ENCODE measurements at regions not wholly inside any gene's neighbourhood (a gene's known extent, or its start where the extent isn't known, plus 50 kb on each side); places are given as distances from the start of the nearest gene placed in this dataset.

GRCh38 chr15:95601525-95601924 is 729.0 kb upstream of the NR2F2 start:
- H3K36me3 ChIP-seq (ENCODE audit: insufficient read depth, low read length): no peaks in the 10 kb centered on the region
- H3K9me3 ChIP-seq (replicated peaks; ENCODE audit: low read length): no peaks in the 10 kb centered on the region
- no peak overlapping the region for H3K9ac ChIP-seq (ENCODE audit: low read depth, low read length)
- no peak overlapping the region for H3K4me3 ChIP-seq (ENCODE audit: low read length)
- no peaks in the 10 kb centered on the region for H3K27me3 ChIP-seq (ENCODE audit: control insufficient read depth, insufficient read depth, low read length)
- H3K4me2 ChIP-seq (ENCODE audit: low read length): no peak overlapping the region
- H3K4me1 ChIP-seq (ENCODE audit: control insufficient read depth, insufficient read depth, low read length): no peaks in the 10 kb centered on the region

- H3K4me3 ChIP-seq (ENCODE audit: low read length): no peak overlapping the region
- no peaks in the 10 kb centered on the region for H3K4me1 ChIP-seq (ENCODE audit: control insufficient read depth, insufficient read depth, low read length)
- H3K9ac ChIP-seq (ENCODE audit: low read depth, low read length): no peak overlapping the region
- H3K9me3 ChIP-seq (replicated peaks; ENCODE audit: low read length): no peaks in the 10 kb centered on the region
- no peaks in the 10 kb centered on the region for H3K36me3 ChIP-seq (ENCODE audit: insufficient read depth, low read length)
- no peaks in the 10 kb centered on the region for H3K27me3 ChIP-seq (ENCODE audit: control insufficient read depth, insufficient read depth, low read length)
- H3K4me2 ChIP-seq (ENCODE audit: low read length): no peak overlapping the region
Observed at GRCh38 chr15:95603802-95604201, 726.7 kb upstream of the NR2F2 start.

- Histone ChIP-seq H3K4me1 (ENCODE audit: control insufficient read depth, insufficient read depth, low read length) (peaks cover 6% of the 10 kb centered on the region), H3K4me2 (ENCODE audit: low read length) (no peak overlapping the region), H3K4me3 (ENCODE audit: low read length) (no peak overlapping the region), H3K9me3 (replicated peaks; ENCODE audit: low read length) (no peaks in the 10 kb centered on the region), H3K9ac (ENCODE audit: low read depth, low read length) (no peak overlapping the region), H3K27me3 (ENCODE audit: control insufficient read depth, insufficient read depth, low read length) (no peaks in the 10 kb centered on the region), H3K36me3 (ENCODE audit: insufficient read depth, low read length) (no peaks in the 10 kb centered on the region)
Observed at GRCh38 chr15:95604634-95605036, 725.9 kb upstream of the NR2F2 start.

GRCh38 chr15:95605098-95605497 is 725.4 kb upstream of the NR2F2 start:
- Histone ChIP-seq H3K36me3 (ENCODE audit: insufficient read depth, low read length) (no peaks in the 10 kb centered on the region), H3K4me2 (ENCODE audit: low read length) (no peak overlapping the region), H3K4me3 (ENCODE audit: low read length) (no peak overlapping the region), H3K4me1 (ENCODE audit: control insufficient read depth, insufficient read depth, low read length) (peaks cover 6% of the 10 kb centered on the region), H3K9ac (ENCODE audit: low read depth, low read length) (no peak overlapping the region), H3K27me3 (ENCODE audit: control insufficient read depth, insufficient read depth, low read length) (no peaks in the 10 kb centered on the region), H3K9me3 (replicated peaks; ENCODE audit: low read length) (no peaks in the 10 kb centered on the region)

GRCh38 chr15:95606551-95606950 is 723.9 kb upstream of the NR2F2 start:
- Histone ChIP-seq H3K4me2 (ENCODE audit: low read length) (no peak overlapping the region), H3K4me1 (ENCODE audit: control insufficient read depth, insufficient read depth, low read length) (peaks cover 6% of the 10 kb centered on the region)

GRCh38 chr15:95608371-95608770 is 722.1 kb upstream of the NR2F2 start:
- Histone ChIP-seq H3K4me3 (ENCODE audit: low read length) (no peak overlapping the region), H3K27me3 (ENCODE audit: control insufficient read depth, insufficient read depth, low read length) (no peaks in the 10 kb centered on the region), H3K9me3 (replicated peaks; ENCODE audit: low read length) (no peaks in the 10 kb centered on the region), H3K9ac (ENCODE audit: low read depth, low read length) (no peak overlapping the region), H3K4me1 (ENCODE audit: control insufficient read depth, insufficient read depth, low read length) (peaks cover 6% of the 10 kb centered on the region), H3K36me3 (ENCODE audit: insufficient read depth, low read length) (no peaks in the 10 kb centered on the region), H3K4me2 (ENCODE audit: low read length) (no peak overlapping the region)

More at GRCh38 chr15:95606551-95606950, 723.9 kb upstream of the NR2F2 start:
- Histone ChIP-seq H3K4me3 (ENCODE audit: low read length) (no peak overlapping the region), H3K9ac (ENCODE audit: low read depth, low read length) (no peak overlapping the region), H3K36me3 (ENCODE audit: insufficient read depth, low read length) (no peaks in the 10 kb centered on the region), H3K27me3 (ENCODE audit: control insufficient read depth, insufficient read depth, low read length) (no peaks in the 10 kb centered on the region), H3K9me3 (replicated peaks; ENCODE audit: low read length) (no peaks in the 10 kb centered on the region)

- Histone ChIP-seq H3K4me3 (ENCODE audit: low read length) (no peak overlapping the region), H3K27me3 (ENCODE audit: control insufficient read depth, insufficient read depth, low read length) (no peaks in the 10 kb centered on the region), H3K4me1 (ENCODE audit: control insufficient read depth, insufficient read depth, low read length) (peaks cover 6% of the 10 kb centered on the region), H3K9ac (ENCODE audit: low read depth, low read length) (no peak overlapping the region), H3K4me2 (ENCODE audit: low read length) (no peak overlapping the region), H3K9me3 (replicated peaks; ENCODE audit: low read length) (no peaks in the 10 kb centered on the region), H3K36me3 (ENCODE audit: insufficient read depth, low read length) (no peaks in the 10 kb centered on the region)
Observed at GRCh38 chr15:95609096-95609495, 721.4 kb upstream of the NR2F2 start.

GRCh38 chr15:95610945-95611344 is 719.6 kb upstream of the NR2F2 start:
- no peak overlapping the region for H3K4me3 ChIP-seq (ENCODE audit: low read length)
- no peak overlapping the region for H3K4me2 ChIP-seq (ENCODE audit: low read length)
- no peaks in the 10 kb centered on the region for H3K36me3 ChIP-seq (ENCODE audit: insufficient read depth, low read length)
- peaks cover 6% of the 10 kb centered on the region for H3K4me1 ChIP-seq (ENCODE audit: control insufficient read depth, insufficient read depth, low read length)
- H3K9ac ChIP-seq (ENCODE audit: low read depth, low read length): no peak overlapping the region
- H3K9me3 ChIP-seq (replicated peaks; ENCODE audit: low read length): no peaks in the 10 kb centered on the region
- H3K27me3 ChIP-seq (ENCODE audit: control insufficient read depth, insufficient read depth, low read length): no peaks in the 10 kb centered on the region

GRCh38 chr15:95615436-95615835 is 715.1 kb upstream of the NR2F2 start:
- Histone ChIP-seq H3K4me1 (ENCODE audit: control insufficient read depth, insufficient read depth, low read length) (no peaks in the 10 kb centered on the region), H3K4me2 (ENCODE audit: low read length) (no peak overlapping the region), H3K9me3 (replicated peaks; ENCODE audit: low read length) (no peaks in the 10 kb centered on the region), H3K27me3 (ENCODE audit: control insufficient read depth, insufficient read depth, low read length) (no peaks in the 10 kb centered on the region), H3K9ac (ENCODE audit: low read depth, low read length) (no peak overlapping the region), H3K36me3 (ENCODE audit: insufficient read depth, low read length) (no peaks in the 10 kb centered on the region), H3K4me3 (ENCODE audit: low read length) (no peak overlapping the region)

- Histone ChIP-seq H3K9ac (ENCODE audit: low read depth, low read length) (no peak overlapping the region), H3K4me2 (ENCODE audit: low read length) (no peak overlapping the region), H3K9me3 (replicated peaks; ENCODE audit: low read length) (no peaks in the 10 kb centered on the region), H3K4me3 (ENCODE audit: low read length) (no peak overlapping the region), H3K36me3 (ENCODE audit: insufficient read depth, low read length) (no peaks in the 10 kb centered on the region), H3K27me3 (ENCODE audit: control insufficient read depth, insufficient read depth, low read length) (no peaks in the 10 kb centered on the region), H3K4me1 (ENCODE audit: control insufficient read depth, insufficient read depth, low read length) (no peaks in the 10 kb centered on the region)
Observed at GRCh38 chr15:95616306-95616705, 714.2 kb upstream of the NR2F2 start.

GRCh38 chr15:95620934-95621579 is 709.4 kb upstream of the NR2F2 start:
- H3K27me3 ChIP-seq (ENCODE audit: control insufficient read depth, insufficient read depth, low read length): no peaks in the 10 kb centered on the region
- no peaks in the 10 kb centered on the region for H3K36me3 ChIP-seq (ENCODE audit: insufficient read depth, low read length)
- H3K4me1 ChIP-seq (ENCODE audit: control insufficient read depth, insufficient read depth, low read length): no peaks in the 10 kb centered on the region
- H3K4me3 ChIP-seq (ENCODE audit: low read length): no peak overlapping the region
- no peak overlapping the region for H3K4me2 ChIP-seq (ENCODE audit: low read length)
- H3K9me3 ChIP-seq (replicated peaks; ENCODE audit: low read length): no peaks in the 10 kb centered on the region
- no peak overlapping the region for H3K9ac ChIP-seq (ENCODE audit: low read depth, low read length)

- Histone ChIP-seq H3K4me3 (ENCODE audit: low read length) (no peak overlapping the region), H3K27me3 (ENCODE audit: control insufficient read depth, insufficient read depth, low read length) (no peaks in the 10 kb centered on the region), H3K9me3 (replicated peaks; ENCODE audit: low read length) (no peaks in the 10 kb centered on the region), H3K4me2 (ENCODE audit: low read length) (no peak overlapping the region), H3K4me1 (ENCODE audit: control insufficient read depth, insufficient read depth, low read length) (no peaks in the 10 kb centered on the region), H3K36me3 (ENCODE audit: insufficient read depth, low read length) (no peaks in the 10 kb centered on the region), H3K9ac (ENCODE audit: low read depth, low read length) (no peak overlapping the region)
Observed at GRCh38 chr15:95622843-95623242, 707.7 kb upstream of the NR2F2 start.
